Stimulated activated CD4-positive, alpha-beta T cell treated with anti-CD3 and anti-CD28 coated beads, Interleukin-4, amount 100 ng/mL, for 48 hours (primary cell): ENCODE measurements at regions not wholly inside any gene's neighbourhood (a gene's known extent, or its start where the extent isn't known, plus 50 kb on each side); places are given as distances from the start of the nearest gene placed in this dataset.
"Not testable (repeated sequence)": the region's sequence is repeated elsewhere in the genome, so short reads cannot be mapped to it uniquely, and the experiment has no call there.

Source experiments
- DNase-seq, 2 donors: peaks; one replicate each; pipeline ENCODE4 v3.0.0-alpha.2; 2020; ENCODE audit warnings: low read depth in 2 of 2

GRCh38 chr12:124130691-124131591 is 157.9 kb downstream of the ZNF664 start:
- DNase-seq: no peak

GRCh38 chr12:124131659-124132058 is 158.6 kb downstream of the ZNF664 start:
- no peak for DNase-seq

- DNase-seq: no peak
These were observed 159.5 kb downstream of the ZNF664 start for GRCh38 chr12:124132530-124132929.

GRCh38 chr12:124136796-124137195 is 158.1 kb upstream of the RFLNA start:
- no peak for DNase-seq

- no peak for DNase-seq
These were observed 153.9 kb upstream of the RFLNA start for GRCh38 chr12:124140944-124141486.

GRCh38 chr12:124141611-124142010 is 153.3 kb upstream of the RFLNA start:
- DNase-seq: not testable (repeated sequence)

GRCh38 chr12:124142395-124143035 is 152.4 kb upstream of the RFLNA start:
- DNase-seq: no peak

GRCh38 chr12:124143726-124144125 is 151.2 kb upstream of the RFLNA start:
- DNase-seq: no peak

- no peak for DNase-seq
These were observed 150.2 kb upstream of the RFLNA start for GRCh38 chr12:124144531-124145194.

- no peak for DNase-seq
These were observed 147.9 kb upstream of the RFLNA start for GRCh38 chr12:124147027-124147426.

- no peak for DNase-seq
These were observed 147.3 kb upstream of the RFLNA start for GRCh38 chr12:124147575-124147974.

GRCh38 chr12:124148481-124149273 is 146.2 kb upstream of the RFLNA start:
- no peak for DNase-seq

GRCh38 chr12:124149287-124149686 is 145.6 kb upstream of the RFLNA start:
- no peak for DNase-seq

- no peak for DNase-seq
These were observed 144.7 kb upstream of the RFLNA start for GRCh38 chr12:124150168-124150567.

- DNase-seq: no peak
These were observed 143.3 kb upstream of the RFLNA start for GRCh38 chr12:124151583-124151982.

GRCh38 chr12:124152731-124153130 is 142.2 kb upstream of the RFLNA start:
- DNase-seq: no peak

GRCh38 chr12:124153392-124153791 is 141.5 kb upstream of the RFLNA start:
- no peak for DNase-seq

- DNase-seq: no peak
These were observed 137.5 kb upstream of the RFLNA start for GRCh38 chr12:124157406-124157805.

GRCh38 chr12:124159655-124160054 is 135.2 kb upstream of the RFLNA start:
- DNase-seq: no peak

GRCh38 chr12:124160097-124160756 is 134.7 kb upstream of the RFLNA start:
- no peak for DNase-seq

- DNase-seq: not testable (repeated sequence)
These were observed 133.5 kb upstream of the RFLNA start for GRCh38 chr12:124161402-124161801.
